Fibroblast of lung (primary cell): ENCODE measurements at regions not wholly inside any gene's neighbourhood (a gene's known extent, or its start where the extent isn't known, plus 50 kb on each side); places are given as distances from the start of the nearest gene placed in this dataset.

Experiments used
- DNase-seq, 2 donors: peaks; one replicate each; pipeline versions ENCODE4 v3.0.0 to v3.0.0-alpha.2; 2010; ENCODE audit warnings: low read depth in 2 of 2
- H2AFZ ChIP-seq: 2 replicates; pipeline ENCODE4 v1.5.1; 2012; ENCODE audit warnings: low read length, control low read depth, inconsistent platforms
- H3K27ac ChIP-seq: 2 replicates; pipeline ENCODE4 v1.5.1; 2011; ENCODE audit warnings: low read length, control low read depth; ENCODE audit not compliant: insufficient read depth
- H3K27me3 ChIP-seq: 2 replicates; pipeline ENCODE4 v1.5.1; 2011; ENCODE audit warnings: mild to moderate bottlenecking, low read length; ENCODE audit not compliant: control insufficient read depth, insufficient read depth
- H3K36me3 ChIP-seq: 2 replicates; pipeline ENCODE4 v1.5.1; 2011; ENCODE audit warnings: low read length; ENCODE audit not compliant: control insufficient read depth, insufficient read depth
- H3K4me1 ChIP-seq: 2 replicates; pipeline ENCODE4 v1.5.1; 2011; ENCODE audit warnings: low read length; ENCODE audit not compliant: control insufficient read depth, insufficient read depth; ENCODE audit errors: extremely low read depth
- H3K4me2 ChIP-seq: 2 replicates; pipeline ENCODE4 v1.5.1; 2011; ENCODE audit warnings: low read length, control low read depth; ENCODE audit not compliant: insufficient read depth; ENCODE audit errors: extremely low read depth
- H3K4me3 ChIP-seq, 4 experiments: fragments of 200-600 bp in 1 of 4; sonication (generic) in 1 of 4; replicated peaks in 1 of 4; 2 replicates each; pipeline ENCODE4 v1.5.1; 2011 to 2016; ENCODE audit warnings: low read length in 4 of 4, low read depth in 3 of 4, mild to moderate bottlenecking in 3 of 4, control low read depth in 2 of 4, inconsistent platforms in 1 of 4, mixed read lengths in 1 of 4; ENCODE audit not compliant: insufficient read depth in 1 of 4; ENCODE audit errors: control extremely low read depth in 1 of 4
- H3K79me2 ChIP-seq: 2 replicates; pipeline ENCODE4 v1.5.1; 2012; ENCODE audit warnings: mild to moderate bottlenecking, low read length, inconsistent platforms; ENCODE audit not compliant: control insufficient read depth, insufficient read depth
- H3K9ac ChIP-seq: 2 replicates; pipeline ENCODE4 v1.5.1; 2011; ENCODE audit warnings: mild to moderate bottlenecking, low read length, control low read depth; ENCODE audit not compliant: insufficient read depth
- H3K9me3 ChIP-seq: 2 replicates; pipeline ENCODE4 v1.5.1; 2012; ENCODE audit warnings: low read depth, low read length; ENCODE audit not compliant: control insufficient read depth, insufficient read depth
- H4K20me1 ChIP-seq: 2 replicates; pipeline ENCODE4 v1.5.1; 2011; ENCODE audit warnings: low read length; ENCODE audit not compliant: control insufficient read depth, insufficient read depth; ENCODE audit errors: extremely low read depth
- CTCF ChIP-seq, 2 donors: IDR thresholded peaks in 1 of 2; conservative IDR thresholded peaks in 1 of 2; 1 replicate in 1 of 2; 2 replicates in 1 of 2; pipeline ENCODE4 v1.5.1; 2011 to 2012; ENCODE audit warnings: low read length in 2 of 2, control low read depth in 1 of 2, inconsistent platforms in 1 of 2, low read depth in 1 of 2, mild to moderate bottlenecking in 1 of 2
- EZH2 ChIP-seq: IDR thresholded peaks from 2 replicates; pipeline ENCODE4 v1.5.1; 2012; ENCODE audit warnings: low read length, control low read depth, mild to moderate bottlenecking; ENCODE audit errors: missing control alignments

GRCh38 chr9:28620661-28621060 lies 1047.4 kb upstream of the C9orf72 start:
- TF ChIP-seq EZH2, result no peak
- TF ChIP-seq CTCF (conservative IDR thresholded peaks at IDR 0.05 in 1 of 2, IDR thresholded peaks at IDR 0.05 in 1 of 2; ENCODE audit: low read depth in 1 of 2, low read length in 2 of 2), result no peak

DNA sequence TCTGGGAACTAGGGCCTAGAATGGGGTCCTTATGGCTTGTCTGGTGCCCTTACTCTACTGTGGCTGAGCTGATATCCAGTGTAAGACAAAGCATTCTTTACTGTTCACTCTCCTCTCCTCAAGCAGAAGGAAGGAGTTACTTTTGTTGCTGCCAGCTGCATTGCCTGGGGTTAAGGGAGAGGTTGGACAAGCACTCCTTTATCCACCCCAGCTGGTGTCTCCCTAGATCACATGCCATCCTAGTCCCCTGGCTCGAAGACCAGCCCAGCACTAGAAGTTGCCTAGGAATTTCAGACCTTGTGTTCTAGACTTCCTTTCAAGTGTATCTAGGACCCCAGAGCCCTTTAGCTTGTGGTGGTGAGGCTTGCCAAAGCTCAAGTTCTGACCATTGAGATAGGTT lies 1051.5 kb upstream of the C9orf72 start:
- no peaks in the 10 kb centered on the region for H3K27me3 ChIP-seq
- TF ChIP-seq EZH2 (no peak), CTCF (conservative IDR thresholded peaks at IDR 0.05 in 1 of 2, IDR thresholded peaks at IDR 0.05 in 1 of 2; ENCODE audit: low read depth in 1 of 2, low read length in 2 of 2) (no peak)
- no peak overlapping the region for H3K27ac ChIP-seq
- H2AFZ ChIP-seq, result no peak overlapping the region
- no peaks in the 10 kb centered on the region for H3K9me3 ChIP-seq
- DNase-seq, result no peak
- H3K4me1 ChIP-seq, result no peaks in the 10 kb centered on the region
- no peak overlapping the region for H3K9ac ChIP-seq
- H3K4me3 ChIP-seq, result no peak overlapping the region
- no peaks in the 10 kb centered on the region for H3K79me2 ChIP-seq
- H4K20me1 ChIP-seq, result no peaks in the 10 kb centered on the region
- H3K36me3 ChIP-seq, result no peaks in the 10 kb centered on the region
- no peak overlapping the region for H3K4me2 ChIP-seq

More at GRCh38 chr9:28620661-28621060, 1047.4 kb upstream of the C9orf72 start:
- H3K4me2 ChIP-seq, result no peak overlapping the region
- no peaks in the 10 kb centered on the region for H3K9me3 ChIP-seq
- H3K79me2 ChIP-seq, result no peaks in the 10 kb centered on the region
- H3K4me3 ChIP-seq, result no peak overlapping the region
- no peaks in the 10 kb centered on the region for H4K20me1 ChIP-seq
- H3K36me3 ChIP-seq, result no peaks in the 10 kb centered on the region
- no peak overlapping the region for H2AFZ ChIP-seq
- no peaks in the 10 kb centered on the region for H3K4me1 ChIP-seq
- H3K27ac ChIP-seq, result no peak overlapping the region
- no peaks in the 10 kb centered on the region for H3K27me3 ChIP-seq
- H3K9ac ChIP-seq, result no peak overlapping the region
- DNase-seq, result no peak

- no peaks in the 10 kb centered on the region for H3K79me2 ChIP-seq
- DNase-seq, result no peak
- H3K27me3 ChIP-seq, result no peaks in the 10 kb centered on the region
Observed at GRCh38 chr9:28628031-28628430, 1054.8 kb upstream of the C9orf72 start.

More at GRCh38 chr9:28628031-28628430, 1054.8 kb upstream of the C9orf72 start:
- H3K4me2 ChIP-seq, result no peak overlapping the region
- no peak overlapping the region for H2AFZ ChIP-seq
- no peaks in the 10 kb centered on the region for H3K36me3 ChIP-seq
- no peaks in the 10 kb centered on the region for H4K20me1 ChIP-seq
- H3K9me3 ChIP-seq, result no peaks in the 10 kb centered on the region
- H3K4me3 ChIP-seq, result no peak overlapping the region
- no peaks in the 10 kb centered on the region for H3K4me1 ChIP-seq
- H3K9ac ChIP-seq, result no peak overlapping the region
- no peak overlapping the region for H3K27ac ChIP-seq
- TF ChIP-seq CTCF (conservative IDR thresholded peaks at IDR 0.05 in 1 of 2, IDR thresholded peaks at IDR 0.05 in 1 of 2; ENCODE audit: low read depth in 1 of 2, low read length in 2 of 2) (no peak), EZH2 (no peak)
